GM13977 (cell line): ENCODE measurements at regions not wholly inside any gene's neighbourhood (a gene's known extent, or its start where the extent isn't known, plus 50 kb on each side); places are given as distances from the start of the nearest gene placed in this dataset.

Experiments used
- DNase-seq: peaks from one replicate; pipeline ENCODE4 v3.0.0; 2012; ENCODE audit warnings: low spot score
- in situ Hi-C: fragments of 300-500 bp; cut with MboI; formaldehyde crosslinking; loops from one replicate; pipeline ENCODE4 v1.12.0; 2022; ENCODE audit warnings: low sequenced_read_pairs, low pct_unique_long_range_greater_than_20kb, mixed read lengths, inconsistent platforms; ENCODE audit not compliant: unreplicated experiment
- TF ChIP-seq, protein P1 (sequence below): IDR thresholded peaks from 2 replicates; pipeline ENCODE4 v1.5.1; 2012; ENCODE audit warnings: mild to moderate bottlenecking, control low read depth; ENCODE audit not compliant: insufficient read depth; ENCODE audit errors: extremely low read depth, missing control alignments

DNA sequence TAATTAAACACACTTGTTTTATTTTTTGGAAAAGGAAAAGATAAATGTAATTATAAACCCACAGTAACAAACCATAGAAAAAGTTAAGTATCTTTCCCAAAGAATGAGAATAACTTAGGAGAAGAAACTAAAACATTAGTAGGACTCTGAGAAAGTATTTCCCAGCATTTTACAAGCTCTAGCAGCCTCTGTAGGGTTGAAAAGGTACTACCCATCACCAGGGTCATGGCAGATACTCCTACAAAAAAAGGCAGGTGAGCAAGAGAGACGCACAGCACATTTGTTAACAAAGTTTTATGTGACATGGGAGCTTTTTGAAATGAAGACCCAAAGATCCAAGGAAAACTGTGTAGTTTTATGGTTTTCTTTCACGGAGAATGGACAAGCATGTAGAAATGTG, 77.7 kb upstream of the FAM169A start:
- TF ChIP-seq, protein P1, sequence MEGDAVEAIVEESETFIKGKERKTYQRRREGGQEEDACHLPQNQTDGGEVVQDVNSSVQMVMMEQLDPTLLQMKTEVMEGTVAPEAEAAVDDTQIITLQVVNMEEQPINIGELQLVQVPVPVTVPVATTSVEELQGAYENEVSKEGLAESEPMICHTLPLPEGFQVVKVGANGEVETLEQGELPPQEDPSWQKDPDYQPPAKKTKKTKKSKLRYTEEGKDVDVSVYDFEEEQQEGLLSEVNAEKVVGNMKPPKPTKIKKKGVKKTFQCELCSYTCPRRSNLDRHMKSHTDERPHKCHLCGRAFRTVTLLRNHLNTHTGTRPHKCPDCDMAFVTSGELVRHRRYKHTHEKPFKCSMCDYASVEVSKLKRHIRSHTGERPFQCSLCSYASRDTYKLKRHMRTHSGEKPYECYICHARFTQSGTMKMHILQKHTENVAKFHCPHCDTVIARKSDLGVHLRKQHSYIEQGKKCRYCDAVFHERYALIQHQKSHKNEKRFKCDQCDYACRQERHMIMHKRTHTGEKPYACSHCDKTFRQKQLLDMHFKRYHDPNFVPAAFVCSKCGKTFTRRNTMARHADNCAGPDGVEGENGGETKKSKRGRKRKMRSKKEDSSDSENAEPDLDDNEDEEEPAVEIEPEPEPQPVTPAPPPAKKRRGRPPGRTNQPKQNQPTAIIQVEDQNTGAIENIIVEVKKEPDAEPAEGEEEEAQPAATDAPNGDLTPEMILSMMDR: peak; percentile 22
- in situ Hi-C loops: no loop called here
- DNase-seq: no peak

DNA sequence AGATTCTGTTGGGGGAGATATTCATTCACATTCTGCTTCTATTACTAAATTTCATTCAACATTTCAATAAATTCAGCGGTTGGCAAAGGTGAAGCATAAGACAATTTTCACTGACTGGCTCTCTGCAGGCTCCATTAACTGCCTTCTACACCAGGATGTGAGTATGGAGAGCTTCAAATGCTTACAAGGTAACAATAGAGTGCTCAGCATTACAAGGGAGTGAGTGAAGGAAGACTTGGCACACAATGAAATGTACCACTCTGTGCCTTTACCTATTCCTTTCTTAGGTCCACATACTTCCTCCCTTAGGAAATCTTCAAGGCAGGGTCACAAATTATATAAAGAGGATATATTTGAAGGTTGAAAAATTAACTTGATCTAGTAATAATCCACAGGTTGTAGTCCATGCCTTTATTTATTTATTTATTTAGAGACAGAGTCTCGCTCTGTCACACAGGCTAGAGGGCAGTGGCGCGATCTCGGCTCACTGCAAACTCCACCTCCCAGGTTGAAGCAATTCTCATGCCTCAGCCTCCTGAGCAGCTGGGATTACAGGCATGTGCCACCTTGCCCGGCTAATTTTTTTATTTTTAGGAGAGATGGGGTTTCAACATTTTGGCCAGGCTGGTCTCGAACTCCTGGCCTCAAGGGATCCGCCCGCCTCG, 76.6 kb upstream of the FAM169A start:
- TF ChIP-seq, protein P1: no peak
- no peak for DNase-seq
- in situ Hi-C loops: no loop called here

DNA sequence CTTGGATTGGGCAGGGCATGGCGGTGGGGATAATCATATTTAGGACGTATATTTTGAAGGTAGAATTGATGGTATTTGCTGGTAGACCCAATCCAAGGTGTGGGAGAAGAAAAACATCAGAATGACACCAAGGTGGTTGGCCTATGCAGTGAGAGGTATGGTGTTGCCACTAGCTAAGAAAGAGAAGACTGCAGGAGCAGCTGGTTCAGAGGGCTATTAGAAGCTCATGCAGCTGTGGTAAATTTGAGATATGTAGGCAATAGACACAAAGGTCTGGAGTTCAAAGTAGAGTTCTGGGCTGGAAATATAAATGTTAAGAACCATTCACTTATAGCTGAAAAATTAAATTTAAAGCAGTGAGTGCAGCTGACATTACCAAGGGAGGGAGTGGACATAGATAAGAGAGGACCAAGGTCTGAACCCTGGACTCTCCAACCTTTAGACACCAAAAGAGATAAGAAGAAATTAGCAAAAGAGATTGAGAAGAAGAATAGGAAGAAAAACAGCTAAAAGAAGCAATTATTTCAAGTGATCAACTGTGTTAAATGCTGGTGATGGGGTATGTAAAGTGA, 74.7 kb upstream of the FAM169A start:
- in situ Hi-C loops: no loop called here
- DNase-seq: no peak
- TF ChIP-seq, protein P1: no peak

DNA sequence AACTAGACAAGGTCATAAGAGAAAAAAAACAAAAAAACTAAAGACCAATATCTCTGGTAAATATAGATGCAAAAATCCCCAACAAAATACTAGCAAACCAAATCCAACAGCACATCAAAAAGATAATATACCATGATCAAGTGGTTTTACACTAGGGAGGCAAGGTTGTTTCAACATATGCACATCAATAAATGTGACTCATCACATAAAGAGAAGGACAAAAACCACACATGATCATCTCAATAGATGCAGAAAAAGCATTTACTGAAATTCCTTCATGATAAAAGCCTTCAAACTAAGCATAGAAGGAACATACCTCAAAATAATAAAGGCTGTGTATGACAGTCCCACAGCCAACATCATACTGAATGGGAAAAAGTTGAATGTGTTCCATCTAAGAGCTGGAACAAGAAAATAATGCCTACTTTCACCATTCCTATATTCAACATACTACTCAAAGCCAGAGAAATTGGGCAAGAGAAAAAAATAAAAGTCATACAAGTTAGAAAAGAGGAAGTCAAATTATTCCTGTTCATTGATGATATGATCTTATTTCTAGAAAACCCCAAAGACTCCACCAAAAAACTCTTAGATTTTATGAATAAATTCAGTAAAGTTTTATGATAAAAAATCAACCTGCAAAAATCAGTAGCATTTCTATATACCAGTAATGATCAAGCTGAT, 72.2 kb upstream of the FAM169A start:
- TF ChIP-seq, protein P1: no peak
- DNase-seq: no peak
- in situ Hi-C loops: no loop called here

DNA sequence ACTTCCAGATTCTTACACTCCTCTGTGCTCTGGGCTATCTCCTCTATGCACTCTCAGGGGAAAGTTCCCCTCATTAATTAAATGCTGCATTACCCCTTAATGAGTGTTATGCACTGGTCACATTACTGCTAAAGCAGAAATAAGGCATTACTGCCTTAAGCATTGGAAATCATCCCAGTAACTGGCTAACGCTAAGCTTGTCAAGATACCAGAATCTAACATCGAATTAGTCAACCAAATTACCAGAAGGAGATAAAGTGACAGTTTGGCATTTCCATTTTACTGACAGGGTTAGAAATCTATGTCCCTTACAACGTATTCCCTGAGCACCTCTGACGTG, 69.5 kb upstream of the FAM169A start:
- no peak for DNase-seq
- in situ Hi-C loops: no loop called here
- TF ChIP-seq, protein P1: no peak

DNA sequence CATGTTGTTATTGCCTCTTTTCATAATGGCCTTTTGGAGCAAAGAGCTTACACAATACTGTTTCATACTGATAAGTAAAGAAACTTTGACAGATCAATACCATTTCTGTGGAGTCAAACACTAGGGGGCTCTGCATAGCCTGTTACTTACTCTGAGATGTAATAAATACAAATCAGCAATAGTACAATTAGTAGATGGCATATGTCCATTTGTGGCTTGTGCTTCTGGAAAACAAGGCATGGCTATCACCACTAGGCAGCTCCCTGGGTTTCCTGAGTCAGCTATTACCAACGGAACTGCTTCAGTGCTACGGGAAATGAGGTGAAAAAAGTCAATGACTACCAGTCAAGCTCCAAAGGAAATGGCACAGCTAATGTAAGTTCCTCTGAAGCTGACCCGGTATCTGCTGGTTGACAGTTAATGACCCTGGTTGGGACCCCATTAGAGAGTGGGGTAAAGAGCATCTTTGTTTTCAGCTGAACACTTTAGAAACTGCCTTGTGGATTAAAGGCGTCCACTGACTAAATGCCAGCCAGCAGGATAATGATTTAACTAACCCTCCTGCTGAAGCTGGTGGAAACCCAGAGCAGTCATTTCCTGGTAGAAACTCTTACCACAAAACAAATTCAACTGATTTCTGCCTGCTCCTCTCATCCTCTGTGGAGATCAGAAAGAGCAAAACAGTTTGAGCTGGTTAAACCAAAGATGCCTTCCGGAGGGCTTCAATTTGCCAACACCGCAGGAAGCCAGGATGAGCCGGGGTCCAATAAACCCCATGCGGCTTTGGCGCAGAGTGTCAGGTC, 69.0 kb upstream of the FAM169A start:
- DNase-seq: peak; percentile 16
- TF ChIP-seq, protein P1: peak; percentile 49
- in situ Hi-C loops: no loop called here
